ENCODE measurements at regions not wholly inside any gene's neighbourhood (a gene's known extent, or its start where the extent isn't known, plus 50 kb on each side); places are given as distances from the start of the nearest gene placed in this dataset.

GRCh38 chr11:26264266-26264665 is 67.7 kb upstream of the ANO3 start:
- no peak overlapping the region for H3K9ac ChIP-seq
- no peaks in the 10 kb centered on the region for H3K4me1 ChIP-seq
- no peaks in the 10 kb centered on the region for H4K20me1 ChIP-seq
- no peak for TF ChIP-seq Cebpa-rat (IDR thresholded peaks at IDR 0.05)
- no peaks in the 10 kb centered on the region for H3K27me3 ChIP-seq
- H3K27ac ChIP-seq, result no peak overlapping the region
- no peaks in the 10 kb centered on the region for H3K36me3 ChIP-seq
- no peak overlapping the region for H3K4me2 ChIP-seq
- H3K4me3 ChIP-seq, result no peak overlapping the region
- no peaks in the 10 kb centered on the region for H3K9me3 ChIP-seq (replicated peaks in 1 of 11)

- Histone ChIP-seq H4K20me1 (no peaks in the 10 kb centered on the region), H3K4me3 (no peak overlapping the region), H3K9me3 (replicated peaks in 1 of 11) (no peaks in the 10 kb centered on the region), H3K9ac (no peak overlapping the region), H3K27me3 (no peaks in the 10 kb centered on the region), H3K4me1 (no peaks in the 10 kb centered on the region), H3K4me2 (no peak overlapping the region), H3K27ac (no peak overlapping the region), H3K36me3 (no peaks in the 10 kb centered on the region)
- no peak for TF ChIP-seq Cebpa-rat (IDR thresholded peaks at IDR 0.05)
Measured at GRCh38 chr11:26268980-26269660, 62.8 kb upstream of the ANO3 start.

DNA sequence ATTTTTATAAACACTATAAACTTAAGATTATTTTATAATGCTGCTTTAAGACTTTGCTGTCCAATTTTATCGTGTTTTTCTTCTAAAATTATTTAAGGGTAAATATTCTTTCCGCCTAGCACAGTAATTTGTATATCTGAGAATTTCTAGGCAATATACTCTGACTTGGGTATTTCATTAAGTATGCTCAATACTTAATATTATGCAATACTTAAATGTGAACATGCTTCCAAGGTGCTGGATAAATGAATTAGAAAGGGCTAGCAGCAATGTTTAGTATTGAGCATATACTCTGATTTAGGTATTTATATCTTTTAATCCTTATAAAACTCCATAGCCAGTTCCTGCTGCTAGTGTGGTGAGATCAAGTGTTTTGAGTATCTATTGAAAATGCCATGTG is 60.3 kb upstream of the ANO3 start:
- no peaks in the 10 kb centered on the region for H3K27me3 ChIP-seq
- no peak overlapping the region for H3K27ac ChIP-seq
- no peaks in the 10 kb centered on the region for H3K36me3 ChIP-seq
- H3K4me1 ChIP-seq, result no peaks in the 10 kb centered on the region
- TF ChIP-seq Cebpa-rat (IDR thresholded peaks at IDR 0.05), result no peak
- no peaks in the 10 kb centered on the region for H4K20me1 ChIP-seq
- no peak overlapping the region for H3K9ac ChIP-seq
- H3K9me3 ChIP-seq (replicated peaks in 1 of 11), result no peaks in the 10 kb centered on the region
- H3K4me3 ChIP-seq, result no peak overlapping the region
- H3K4me2 ChIP-seq, result no peak overlapping the region

DNA sequence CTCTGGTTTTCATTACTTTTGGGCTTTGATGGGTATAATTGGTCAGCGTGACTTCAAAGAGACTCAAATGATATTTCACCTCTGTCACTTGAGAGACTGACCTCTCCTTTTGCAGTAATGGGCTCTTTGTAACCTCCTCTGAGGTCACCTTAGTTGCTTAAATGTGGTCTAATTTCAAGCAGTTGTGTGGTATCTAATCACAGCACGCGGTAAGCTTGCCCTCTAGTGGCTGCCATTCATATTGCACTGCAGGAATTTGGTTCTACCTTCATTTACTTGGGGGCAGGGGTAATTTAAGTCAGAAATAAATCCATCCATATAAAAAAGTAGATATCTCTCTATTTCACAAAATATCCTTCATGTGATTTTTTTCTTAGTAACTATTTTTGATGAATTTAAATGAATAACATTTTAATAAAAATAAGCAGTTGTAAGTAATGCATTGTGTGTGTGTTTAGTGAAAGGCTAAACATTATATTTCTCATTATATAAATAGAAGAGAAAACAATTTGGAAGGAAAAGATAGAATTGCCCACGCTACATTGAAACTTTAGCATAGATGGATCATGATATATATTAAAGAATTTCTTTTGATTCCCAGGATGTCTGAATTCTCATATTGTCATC is 55.0 kb upstream of the ANO3 start:
- H3K4me3 ChIP-seq, result no peak overlapping the region
- H3K4me2 ChIP-seq, result no peak overlapping the region
- no peaks in the 10 kb centered on the region for H3K27me3 ChIP-seq
- no peaks in the 10 kb centered on the region for H3K9me3 ChIP-seq (replicated peaks in 1 of 11)
- H3K36me3 ChIP-seq, result no peaks in the 10 kb centered on the region
- no peaks in the 10 kb centered on the region for H4K20me1 ChIP-seq
- no peak for TF ChIP-seq Cebpa-rat (IDR thresholded peaks at IDR 0.05)
- no peaks in the 10 kb centered on the region for H3K4me1 ChIP-seq
- H3K9ac ChIP-seq, result no peak overlapping the region
- no peak overlapping the region for H3K27ac ChIP-seq

DNA sequence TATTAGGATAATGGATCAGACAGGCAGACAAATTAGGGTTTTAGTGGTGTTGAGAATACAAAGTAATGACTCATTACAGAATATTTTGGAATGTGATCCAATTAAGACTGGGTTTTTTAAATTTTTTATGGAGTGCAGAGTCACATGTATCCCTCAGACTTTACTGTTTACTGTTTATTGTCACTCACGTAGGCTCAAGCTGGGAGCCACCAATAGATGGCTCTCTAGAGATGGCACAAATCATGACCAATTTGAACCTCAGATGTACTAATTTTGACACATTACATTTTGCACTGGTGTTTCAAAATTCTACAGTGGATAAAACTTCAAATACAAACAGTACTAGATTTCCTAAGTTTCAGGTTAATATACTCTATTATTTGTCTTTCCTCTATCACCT is 53.6 kb upstream of the ANO3 start:
- Histone ChIP-seq H3K9ac (no peak overlapping the region), H3K4me1 (no peaks in the 10 kb centered on the region), H3K9me3 (replicated peaks in 1 of 11) (no peaks in the 10 kb centered on the region), H3K4me3 (no peak overlapping the region), H3K36me3 (no peaks in the 10 kb centered on the region), H3K27ac (no peak overlapping the region), H3K4me2 (no peak overlapping the region), H4K20me1 (no peaks in the 10 kb centered on the region), H3K27me3 (no peaks in the 10 kb centered on the region)
- no peak for TF ChIP-seq Cebpa-rat (IDR thresholded peaks at IDR 0.05)

Measured in BLaER1 treated with 17β-estradiol and CSF1 and Interleukin-3, amounts not matched to agents 10 nM and 100 nM (cell line).